CD4-positive, alpha-beta T cell treated with Interleukin-4 for 1 hour (primary cell): ENCODE measurements at regions not wholly inside any gene's neighbourhood (a gene's known extent, or its start where the extent isn't known, plus 50 kb on each side); places are given as distances from the start of the nearest gene placed in this dataset.

Experiments
- DNase-seq, 2 donors: peaks; one replicate each; pipeline ENCODE4 v3.0.0-alpha.2; 2020 to 2022

DNA sequence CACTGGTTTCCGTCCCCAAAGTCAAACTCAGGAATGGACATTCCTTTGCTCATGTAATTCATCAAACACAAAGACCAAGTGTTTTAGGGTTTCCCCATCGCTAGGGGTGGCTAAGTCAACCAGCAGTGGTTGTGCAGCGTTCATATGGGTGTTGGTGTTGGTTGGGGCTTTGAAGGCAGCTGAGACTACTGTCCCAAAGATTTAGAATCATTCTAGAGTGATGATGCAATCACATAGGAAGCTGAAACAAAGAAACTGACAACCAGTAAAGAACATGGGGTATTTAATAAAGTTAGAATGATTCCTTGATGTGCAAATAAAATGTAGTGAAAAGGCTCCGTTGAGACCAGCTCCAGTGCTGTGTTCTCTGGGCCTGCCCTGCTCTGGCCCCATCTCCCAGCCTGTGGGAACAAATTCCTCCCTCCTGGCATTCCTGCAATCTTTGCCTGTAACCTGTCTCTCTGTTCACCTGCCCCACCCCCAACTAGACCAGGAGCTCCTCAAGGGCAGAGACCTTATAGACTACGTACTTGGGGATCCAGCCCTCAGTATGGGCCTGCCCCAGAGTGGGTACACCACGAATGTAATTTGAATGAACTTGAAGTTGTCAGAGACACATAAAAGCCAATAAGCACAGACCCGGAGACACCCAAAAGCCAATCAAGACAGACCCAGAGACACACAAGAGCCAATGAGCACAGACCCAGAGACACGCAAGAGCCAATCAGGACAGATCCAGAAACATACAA lies 191.7 kb upstream of the TWIST2 start:
- DNase-seq = no peak

DNA sequence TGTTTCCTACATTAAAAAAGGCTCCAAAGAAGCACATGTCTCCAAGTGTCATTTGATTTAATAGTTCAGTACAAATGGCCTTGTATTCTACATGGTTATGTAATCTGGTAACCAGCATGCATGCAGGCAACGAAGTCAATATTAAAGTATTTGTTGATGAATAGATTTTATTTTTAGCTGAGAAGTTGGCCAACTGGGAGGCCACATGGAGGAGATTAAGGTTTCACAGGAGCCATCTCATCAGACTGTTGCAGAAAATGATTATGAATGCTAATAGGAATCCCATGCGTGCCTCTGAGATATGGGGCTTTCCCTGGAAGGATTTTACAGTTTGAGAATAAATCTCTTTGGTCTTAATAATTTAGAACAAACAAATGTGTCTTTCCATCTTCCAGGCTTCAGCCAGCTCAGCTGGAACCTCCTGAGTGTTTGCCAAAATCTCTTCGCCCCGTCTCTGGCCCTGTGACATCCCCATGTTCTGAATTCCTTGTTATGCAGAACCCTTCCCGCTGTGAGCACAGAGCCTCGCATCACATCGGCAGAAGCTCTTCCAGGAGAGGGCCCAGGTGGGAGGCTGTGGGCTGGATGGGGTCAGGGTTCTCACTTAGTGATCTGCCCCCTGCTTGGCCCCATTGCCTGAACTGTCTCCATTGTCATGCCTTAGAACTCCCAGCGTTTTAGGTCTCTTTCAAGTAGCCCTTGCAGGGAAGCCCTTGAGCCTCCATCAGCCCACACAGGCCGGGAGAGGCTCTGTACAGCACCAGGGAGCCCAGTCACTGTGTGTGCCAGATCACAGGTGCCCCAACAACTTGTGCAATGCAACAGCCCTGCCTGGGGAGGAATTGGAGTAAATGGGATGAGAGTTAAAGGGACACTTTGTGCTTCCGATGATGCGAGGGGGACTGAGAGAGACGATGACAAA lies 190.5 kb upstream of the TWIST2 start:
- no peak for DNase-seq

DNA sequence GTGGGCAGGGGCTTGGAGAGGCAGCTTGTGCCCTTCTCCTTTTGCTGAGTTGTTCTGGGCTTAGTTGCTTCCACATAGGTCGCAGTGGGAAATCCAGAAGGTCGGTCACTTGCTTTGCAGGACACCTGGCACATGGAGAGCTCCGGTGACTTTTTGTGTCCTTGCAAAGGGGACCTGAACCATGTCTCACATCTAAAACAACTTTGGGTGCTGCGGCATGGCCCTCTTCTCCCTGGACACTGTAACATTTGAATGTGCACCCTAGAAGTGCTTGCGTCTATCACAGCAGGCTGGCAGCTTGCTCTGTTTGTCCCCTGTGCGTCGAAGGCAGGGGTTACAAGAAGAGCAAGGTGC lies 189.9 kb upstream of the TWIST2 start:
- no peak for DNase-seq

DNA sequence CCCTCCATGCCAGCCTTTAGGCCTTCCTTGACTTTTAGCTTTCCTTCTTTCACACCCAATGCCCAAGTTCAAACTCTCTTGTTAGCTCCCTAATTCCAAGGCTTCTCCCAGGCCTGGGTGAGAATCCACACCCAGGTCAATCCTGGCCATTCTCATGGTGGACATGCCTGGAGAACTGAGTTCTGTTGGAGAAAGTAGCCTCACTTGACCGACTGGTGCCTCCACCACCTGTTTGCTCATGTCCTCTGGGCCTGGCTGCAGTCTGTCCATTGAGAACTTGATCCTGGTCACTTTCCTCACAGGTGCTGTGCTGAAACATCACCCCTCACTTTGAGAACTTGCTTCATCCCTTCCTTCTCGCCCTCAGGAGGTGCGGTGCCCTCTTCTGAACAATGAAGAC lies 189.1 kb upstream of the TWIST2 start:
- DNase-seq = no peak

DNA sequence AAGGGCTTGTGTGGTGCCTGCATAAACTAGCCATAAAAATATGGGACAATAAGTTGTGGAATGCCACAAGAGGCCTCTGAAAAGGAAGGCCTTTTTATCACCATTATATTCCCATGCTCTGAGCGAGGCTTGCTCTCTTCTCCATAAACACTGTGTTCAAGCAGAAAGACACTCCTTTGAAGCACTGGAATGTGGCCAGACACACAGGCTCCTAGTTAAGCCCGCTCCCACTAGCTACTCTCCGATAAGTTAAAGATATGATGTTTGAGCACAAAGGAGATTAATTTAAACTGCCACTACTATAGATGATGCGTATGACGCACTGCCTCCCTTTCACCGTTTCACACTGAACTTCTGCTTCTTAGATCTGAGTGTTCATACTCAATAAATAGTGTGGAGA lies 188.7 kb upstream of the TWIST2 start:
- no peak for DNase-seq

DNA sequence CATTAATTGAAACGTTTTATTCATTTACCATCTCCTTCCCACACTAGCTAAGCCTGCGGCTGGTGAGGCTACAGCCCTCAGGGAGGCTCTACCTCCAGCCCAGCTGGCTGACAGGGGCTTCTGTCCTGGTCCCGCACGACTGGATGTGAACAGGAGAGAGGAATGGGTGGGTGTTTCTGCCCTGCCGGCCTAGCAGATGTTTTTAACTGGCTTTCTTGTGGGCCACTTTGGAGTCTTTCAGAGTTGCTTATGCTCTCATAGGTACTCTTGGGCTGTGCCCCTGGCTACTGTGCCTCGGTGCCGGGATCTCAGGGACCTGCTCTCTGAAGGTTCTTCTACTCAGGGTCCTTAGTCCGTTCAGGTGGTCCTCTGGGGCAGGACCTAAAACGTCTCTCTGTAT lies 184.3 kb upstream of the TWIST2 start:
- no peak for DNase-seq

DNA sequence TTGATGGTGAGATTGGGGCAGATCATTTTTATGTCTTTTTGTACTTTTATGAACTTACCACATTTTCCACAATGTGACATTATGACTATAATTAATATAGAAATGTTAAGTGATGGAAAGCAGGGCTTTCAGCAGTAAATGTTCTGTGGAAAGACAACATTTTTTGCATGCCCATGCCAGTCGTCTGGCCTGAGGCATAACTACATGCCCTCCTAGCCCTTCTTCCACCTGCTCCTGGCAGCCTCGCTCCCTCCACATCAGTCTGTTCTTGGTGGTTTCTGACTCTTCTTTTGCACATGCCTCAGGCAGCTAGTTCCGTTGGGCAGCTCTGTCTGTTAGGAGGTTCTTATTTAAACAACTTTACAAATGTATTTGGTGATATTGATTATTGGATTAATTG lies 182.0 kb upstream of the TWIST2 start:
- DNase-seq = no peak

DNA sequence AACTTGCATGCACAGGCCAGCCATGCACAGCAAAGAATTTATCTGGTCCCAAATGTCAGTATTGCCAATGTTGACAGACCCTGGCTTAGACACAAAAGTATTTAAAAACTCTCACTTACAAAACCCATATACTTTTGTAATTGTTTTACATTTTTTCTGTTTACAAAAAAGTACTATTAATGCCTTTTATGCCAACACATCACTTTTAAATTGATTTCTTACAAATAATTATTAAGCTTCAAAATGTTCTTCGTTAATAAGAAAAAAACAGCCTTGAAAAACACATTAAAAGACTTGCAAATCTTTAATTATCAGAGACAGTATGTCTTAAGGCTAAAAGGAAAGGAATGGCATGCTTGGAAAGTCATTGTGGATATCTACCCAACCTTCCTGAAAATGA lies 181.3 kb upstream of the TWIST2 start:
- DNase-seq = no peak

DNA sequence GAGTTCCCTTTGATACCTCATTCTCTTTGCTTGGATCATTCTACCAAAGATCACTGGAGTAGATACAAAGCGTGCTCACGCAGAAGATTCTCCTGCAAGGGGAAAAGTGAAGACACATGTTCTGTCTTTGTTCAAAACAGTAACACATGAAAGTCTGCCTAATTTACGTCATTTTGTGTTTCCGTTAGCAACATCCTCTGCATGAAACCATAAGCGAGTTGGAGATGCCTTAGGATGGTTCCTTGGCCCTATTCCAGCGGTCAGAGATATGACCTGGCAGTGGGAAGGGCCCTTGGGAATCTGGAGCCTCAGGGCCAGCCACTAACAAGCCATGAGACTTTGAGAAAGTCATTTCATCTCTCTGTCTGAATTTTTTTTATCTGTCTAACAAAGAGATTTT lies 180.9 kb upstream of the TWIST2 start:
- DNase-seq = no peak

DNA sequence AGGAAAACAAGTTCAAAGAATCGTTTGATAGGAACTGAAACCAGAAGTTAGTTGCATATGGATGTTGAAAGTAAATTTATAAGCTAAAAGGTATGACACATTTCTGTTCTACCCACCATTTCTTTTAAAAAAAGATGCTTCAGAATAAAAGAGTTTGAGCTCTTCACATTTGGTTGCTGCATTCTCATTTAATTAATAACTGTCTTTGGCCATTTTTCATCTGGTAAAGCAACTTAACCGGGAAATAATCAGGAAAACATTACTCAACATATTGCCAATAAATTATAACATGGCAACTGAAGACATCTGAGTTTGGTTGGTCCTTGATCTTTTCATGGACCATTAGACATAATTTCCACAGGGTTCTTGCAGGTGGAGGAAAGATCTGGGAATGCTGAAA lies 180.2 kb upstream of the TWIST2 start:
- DNase-seq = no peak

DNA sequence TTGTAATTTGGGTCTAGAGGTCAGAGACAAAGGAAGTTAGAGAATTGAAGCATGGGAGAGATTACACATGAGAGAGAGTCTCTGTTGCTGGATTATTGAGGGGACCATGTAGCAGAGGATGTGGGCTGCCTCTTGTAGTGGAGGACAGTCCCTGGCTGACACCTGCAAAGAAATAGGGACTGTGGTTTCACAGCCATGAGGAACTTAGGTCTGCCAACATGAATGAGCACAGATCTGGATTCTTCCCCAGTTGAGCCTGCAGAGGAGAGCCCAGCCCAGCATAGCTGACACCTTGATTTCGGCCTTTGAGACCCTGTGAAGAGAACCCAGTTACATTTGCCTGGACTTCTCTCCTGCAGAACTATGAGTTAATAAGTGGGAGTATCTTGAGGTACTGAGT lies 179.5 kb upstream of the TWIST2 start:
- no peak for DNase-seq

DNA sequence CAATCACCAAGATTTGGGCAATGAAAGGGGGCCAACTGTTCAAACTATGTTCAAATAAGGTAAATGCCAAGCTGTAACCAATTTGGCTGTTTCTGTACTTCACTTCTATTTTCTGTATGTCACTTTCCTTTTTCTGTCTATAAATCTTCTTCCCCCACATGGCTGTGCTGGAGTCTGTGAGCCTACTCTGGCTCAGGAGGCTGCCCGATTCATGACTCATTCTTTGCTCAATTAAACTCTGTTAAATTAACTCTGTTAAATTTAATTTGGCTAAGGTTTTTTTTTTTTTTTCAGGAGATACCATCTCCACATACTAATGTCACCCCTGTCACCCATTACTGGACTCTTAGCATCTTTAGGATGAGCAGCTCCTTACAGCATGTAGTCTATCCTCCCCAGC lies 178.8 kb upstream of the TWIST2 start:
- DNase-seq = no peak

DNA sequence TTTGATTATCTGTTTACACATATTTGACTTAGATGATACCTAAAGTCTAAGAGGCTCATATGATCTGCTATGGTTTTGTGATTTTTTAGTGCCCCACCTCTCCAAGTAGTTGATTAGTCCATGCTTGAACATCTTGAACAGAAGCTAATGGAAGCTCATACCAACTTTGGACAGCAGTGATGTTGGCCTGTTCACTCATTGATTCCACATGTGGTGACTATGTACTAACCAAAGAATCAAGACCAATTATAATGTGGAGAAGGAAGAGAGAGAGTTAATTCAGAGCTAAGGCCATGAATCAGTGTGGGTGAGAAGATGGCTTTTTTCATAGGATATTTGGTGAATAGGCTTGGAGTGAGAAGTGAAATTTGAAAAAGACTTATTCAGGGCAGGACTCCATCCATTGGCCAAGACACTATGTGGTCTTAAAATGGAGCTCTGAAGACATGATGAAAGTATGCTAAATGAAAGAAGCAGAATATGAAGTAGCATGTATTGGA lies 178.3 kb upstream of the TWIST2 start:
- DNase-seq = no peak

DNA sequence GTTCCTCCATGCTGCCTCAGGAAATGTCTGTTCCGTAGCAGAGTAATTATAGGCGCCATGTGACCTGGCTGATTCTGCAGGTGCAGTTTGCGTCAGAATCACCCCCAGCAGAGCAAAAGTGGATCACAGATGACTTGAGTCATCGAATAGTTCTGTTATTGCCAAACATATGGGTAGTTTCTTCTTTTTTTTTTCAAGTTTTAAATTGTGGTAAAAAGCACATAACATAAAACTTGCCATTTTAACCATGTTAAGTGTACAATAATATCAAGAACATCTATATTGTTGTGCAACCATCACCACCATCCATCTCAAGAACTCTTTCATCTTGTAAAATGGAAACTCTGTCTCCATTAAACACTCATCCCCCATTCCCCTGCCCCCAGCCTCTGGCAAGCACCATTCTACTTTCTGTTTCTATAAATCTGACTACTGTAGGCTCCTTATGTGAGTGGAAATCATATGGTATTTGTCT lies 177.7 kb upstream of the TWIST2 start:
- no peak for DNase-seq

DNA sequence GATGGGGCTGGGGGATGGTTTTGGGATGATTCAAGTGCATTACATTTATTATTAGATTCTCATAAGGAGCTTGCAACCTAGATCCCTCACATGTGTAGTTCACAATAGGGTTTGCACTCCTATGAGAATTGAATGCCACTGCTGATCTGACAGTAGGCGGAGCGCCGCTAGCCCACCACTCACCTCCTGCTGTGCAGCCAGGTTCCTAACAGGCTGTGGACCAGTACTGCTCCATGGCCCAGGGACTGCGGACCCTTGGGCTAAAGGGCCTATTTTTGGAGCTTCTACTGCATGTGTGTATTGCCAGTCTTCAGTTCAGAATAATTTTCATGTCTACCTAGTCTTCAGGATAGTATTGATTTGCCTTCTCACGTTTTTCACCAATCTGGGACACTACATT lies 165.3 kb upstream of the TWIST2 start:
- no peak for DNase-seq

DNA sequence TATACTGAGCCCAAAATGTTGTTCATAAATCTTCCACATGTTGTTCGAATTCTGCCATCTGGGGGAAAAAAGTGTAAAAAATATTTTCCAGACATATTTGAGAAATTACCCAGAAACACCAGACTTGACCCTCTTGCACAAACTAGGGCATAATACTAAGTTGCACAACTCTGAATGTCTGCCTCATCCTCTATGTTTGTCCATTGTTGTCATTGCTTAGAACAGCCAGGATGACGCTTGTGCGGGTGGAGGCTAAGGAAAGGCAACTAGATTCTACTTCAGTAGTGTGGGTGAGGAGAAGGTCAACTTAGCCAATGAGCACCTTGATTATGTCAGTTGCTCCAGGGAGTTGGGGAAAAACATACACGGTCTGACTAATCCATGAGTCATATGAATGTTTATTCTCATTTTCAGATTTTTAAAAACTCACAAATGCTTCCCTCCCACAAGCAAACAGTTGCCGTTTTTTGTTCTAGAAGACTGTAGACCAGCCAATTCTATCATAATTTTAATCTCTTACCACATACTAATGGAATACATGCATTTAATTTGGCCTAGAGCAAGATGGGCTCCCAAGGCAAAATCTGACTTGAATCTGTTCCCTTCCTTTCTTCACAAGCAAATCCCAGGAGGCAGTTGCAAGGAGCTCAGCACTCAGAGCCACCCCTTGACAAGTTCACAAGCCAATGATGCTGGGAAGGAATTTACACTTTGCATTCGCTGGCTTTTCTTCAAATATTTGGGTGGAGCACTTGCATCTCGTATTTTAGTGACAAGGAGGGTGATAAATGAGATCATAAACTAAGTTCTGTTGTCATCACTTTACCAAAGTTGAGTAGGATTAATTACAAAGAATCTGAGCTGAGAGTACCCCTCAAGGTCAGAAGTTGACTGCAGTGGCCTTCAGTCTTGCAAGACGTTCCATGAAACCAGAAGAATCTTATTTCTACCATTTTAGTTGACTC lies 163.2 kb upstream of the TWIST2 start:
- no peak for DNase-seq

DNA sequence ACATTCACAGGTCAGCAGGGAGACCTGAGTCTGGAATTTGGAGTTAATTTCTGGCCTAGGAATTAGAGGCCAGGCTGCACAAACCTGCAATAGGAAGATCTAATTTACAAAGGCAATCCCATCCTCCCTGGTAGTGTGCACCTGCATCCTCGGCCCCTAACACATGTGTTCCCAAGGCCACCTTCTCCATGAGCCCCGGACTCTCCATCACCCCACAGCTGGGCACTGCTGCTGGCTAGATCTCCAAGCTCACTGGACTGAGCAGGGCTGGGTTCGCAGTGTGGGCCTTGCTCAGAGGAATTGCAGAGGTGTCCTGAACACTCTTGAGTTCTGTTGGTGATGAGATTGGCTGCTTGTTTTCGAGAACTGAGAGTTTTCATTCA lies 162.6 kb upstream of the TWIST2 start:
- no peak for DNase-seq

DNA sequence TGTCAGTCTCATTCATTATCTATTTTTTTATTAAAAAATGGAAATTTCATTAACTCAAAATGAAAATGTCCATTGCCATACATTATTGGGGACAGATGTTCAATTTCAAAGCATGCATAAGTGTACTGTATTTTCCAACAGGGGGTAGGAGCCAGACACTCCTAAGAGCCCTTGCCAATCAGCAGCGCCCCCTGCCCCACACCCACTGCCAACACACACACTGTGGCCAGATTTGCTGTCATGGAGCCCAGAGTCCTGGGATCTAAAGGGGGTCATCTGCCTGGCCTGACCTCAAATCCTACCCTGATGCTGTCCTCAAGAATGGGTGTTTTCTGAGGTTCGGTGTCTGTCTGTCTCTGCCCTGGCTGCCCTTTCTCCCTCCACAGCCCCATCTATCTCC lies 162.2 kb upstream of the TWIST2 start:
- no peak for DNase-seq

DNA sequence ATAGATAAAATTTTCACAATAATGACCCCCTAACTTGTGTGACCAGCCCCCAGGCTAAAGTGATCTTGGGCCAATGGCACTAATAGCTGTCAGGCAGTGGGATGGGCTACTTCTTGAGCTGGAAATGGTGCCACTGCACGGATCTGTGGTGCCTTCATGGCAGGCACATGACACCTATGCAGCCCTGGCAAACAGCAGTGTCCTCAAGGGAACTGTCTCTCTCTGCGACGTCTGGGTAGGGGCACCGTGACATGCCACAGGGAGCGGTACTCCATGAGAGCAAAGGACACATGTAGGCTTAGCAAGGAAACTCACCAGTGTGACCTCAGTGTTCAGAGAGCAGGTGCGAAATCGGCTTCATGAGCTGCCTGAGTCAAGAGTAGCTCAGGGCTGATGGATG lies 161.7 kb upstream of the TWIST2 start:
- DNase-seq = no peak

DNA sequence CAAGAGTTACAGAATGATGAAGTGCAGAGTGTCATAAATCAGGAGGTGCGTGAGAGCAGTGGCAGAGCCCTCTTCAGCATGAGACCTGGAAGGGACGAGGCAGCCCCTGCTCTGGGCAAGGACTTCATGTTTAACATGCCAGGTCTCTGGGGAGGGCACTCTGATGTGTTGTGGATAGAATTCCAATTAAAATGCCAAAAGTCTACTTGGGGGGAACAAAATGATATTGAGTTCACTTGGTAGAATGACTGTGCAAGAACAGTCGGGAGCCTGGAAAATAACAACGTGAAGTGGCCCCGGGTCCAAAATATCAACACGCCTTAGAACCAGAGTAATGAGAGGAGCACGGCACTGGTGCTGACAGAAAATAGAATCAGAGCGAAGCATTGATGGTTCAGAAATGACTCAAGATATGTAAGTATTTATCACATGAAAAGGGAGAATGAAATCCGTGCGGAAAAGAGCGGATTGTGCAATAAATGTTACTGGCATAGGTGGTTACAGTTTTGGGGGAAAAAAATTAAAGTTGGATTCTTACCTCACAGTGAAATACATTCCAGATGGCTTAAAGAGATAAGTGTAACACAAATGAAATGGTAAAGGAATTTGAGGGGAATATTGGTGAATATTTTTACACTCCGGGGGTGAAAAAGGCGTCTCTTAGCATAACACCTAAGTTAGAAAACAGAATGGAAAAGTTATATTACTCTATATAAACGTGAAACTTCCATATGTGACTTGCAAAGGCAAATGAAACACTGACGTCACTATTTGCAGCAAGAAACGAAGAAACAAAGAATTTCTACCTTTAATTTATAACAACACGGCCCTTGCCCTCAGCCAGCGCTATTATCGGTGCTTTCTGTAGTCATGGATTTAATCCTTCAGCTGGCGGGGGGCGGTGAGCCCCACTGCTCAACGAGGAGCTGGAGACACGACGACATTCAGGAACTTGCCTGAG lies 159.4 kb upstream of the TWIST2 start:
- DNase-seq = no peak

DNA sequence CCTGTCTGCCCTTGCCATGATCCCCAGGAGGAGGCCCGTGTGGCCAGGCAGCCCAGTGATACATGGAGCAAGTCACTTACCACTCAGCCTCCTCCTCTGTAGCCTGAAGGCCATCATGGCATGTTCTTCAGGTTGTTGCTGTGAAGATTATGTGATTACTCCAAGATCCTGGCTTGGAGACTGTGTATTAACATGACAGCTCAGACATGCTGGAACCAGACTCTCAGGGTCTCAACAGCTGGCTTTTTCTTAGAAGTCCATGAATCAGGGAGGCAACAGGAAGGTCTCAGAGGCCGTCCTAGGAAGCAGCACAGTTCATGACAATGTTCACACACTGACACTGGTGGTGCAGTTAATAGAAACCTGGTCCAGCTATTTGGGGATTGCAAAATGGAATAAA lies 158.6 kb upstream of the TWIST2 start:
- no peak for DNase-seq

DNA sequence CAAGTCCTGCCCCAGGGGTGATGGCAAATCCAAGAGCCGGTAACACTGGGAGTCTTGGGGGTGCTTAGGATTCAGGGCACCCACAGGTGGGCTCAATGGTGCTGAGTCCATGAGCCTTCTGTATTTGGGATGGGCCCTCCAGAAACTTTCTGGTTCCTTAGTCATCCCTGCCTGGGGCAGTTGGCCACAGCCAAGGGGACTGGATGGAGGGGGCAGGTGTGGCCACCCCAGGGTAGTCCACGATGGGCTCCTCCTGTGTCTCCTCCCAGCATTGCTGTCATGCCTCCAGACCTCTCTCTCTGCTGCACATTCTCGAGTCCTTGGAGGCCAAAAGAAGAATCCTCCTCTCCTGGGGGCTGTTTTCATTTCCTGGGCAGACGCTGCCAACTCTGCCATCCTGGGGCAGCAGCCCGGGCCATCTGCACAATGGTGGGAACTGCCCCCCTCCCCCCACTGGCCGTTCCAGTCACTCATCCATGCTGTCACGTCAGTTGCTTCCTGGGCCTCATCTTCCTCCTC lies 158.0 kb upstream of the TWIST2 start:
- DNase-seq = no peak
